CD4-positive, alpha-beta T cell treated with Interleukin-15 for 4 hours (primary cell): ENCODE measurements at regions not wholly inside any gene's neighbourhood (a gene's known extent, or its start where the extent isn't known, plus 50 kb on each side); places are given as distances from the start of the nearest gene placed in this dataset.

Source experiments
- DNase-seq: peaks from one replicate; pipeline ENCODE4 v3.0.0-alpha.2; 2020; ENCODE audit warnings: low spot score

DNA sequence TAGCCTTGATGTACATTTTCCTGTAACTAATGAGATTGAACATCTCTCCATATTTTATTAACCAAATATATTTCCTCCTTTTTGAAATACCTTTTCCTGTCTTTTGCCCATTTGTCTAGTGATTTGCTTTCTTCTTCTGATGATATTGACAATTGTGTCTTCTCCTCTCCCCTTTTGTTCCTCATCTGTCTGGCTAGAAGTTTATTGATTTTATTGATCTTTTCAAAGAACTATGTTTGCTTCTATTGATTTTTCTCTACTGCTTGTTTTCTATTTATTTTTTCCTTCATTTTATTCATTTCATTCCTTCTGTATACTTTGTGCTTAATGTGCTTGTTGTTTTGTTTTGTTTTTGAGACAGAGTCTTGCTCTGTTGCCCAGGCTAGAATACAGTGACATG lies 181.4 kb upstream of the SMIM23 start:
- DNase-seq = no peak

DNA sequence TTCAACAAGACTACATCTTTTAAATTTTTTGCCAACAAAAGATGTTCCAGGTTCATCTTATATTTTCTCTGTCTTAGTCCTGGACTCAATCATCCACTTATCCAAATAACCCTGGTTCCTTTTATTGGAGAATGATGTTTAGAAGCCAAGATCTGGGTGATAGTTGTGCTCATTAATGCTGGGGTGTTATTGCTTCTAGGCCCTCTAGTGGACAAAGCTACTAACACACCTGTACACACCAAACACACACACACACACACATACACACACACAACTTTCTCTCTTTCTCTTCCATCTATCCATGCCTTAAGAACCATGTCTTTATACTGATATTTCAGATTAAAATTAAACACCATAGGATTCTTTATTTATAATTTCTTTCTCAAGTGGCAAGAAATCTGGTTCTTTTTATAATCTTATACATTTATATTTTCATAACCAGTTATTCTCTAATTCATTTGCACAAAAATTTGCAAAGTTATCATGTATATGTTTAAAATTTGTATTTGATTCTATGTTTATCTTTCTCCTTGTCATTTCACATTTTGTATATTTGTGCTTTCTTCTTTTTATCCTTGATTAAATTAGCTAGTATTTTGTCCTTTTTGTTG lies 179.1 kb upstream of the SMIM23 start:
- no peak for DNase-seq

DNA sequence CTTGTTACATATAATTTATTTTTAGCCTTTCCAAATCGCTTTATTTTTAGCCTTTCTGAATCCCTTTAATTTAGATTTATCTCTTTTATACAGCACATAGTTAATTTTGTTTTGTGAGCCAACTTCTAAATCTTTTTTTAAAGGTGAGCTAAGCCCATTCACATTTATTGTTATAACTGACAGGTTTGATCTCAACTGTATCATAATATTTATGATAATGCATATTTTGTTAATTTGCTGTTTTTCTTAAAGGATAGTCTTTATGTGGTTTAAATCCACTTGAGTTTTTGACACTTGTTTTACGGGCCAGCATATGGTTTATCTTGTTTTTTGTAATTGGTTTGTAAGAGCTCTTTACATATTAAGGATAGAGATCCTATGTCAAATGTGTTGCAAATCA lies 177.8 kb upstream of the SMIM23 start:
- DNase-seq = no peak

DNA sequence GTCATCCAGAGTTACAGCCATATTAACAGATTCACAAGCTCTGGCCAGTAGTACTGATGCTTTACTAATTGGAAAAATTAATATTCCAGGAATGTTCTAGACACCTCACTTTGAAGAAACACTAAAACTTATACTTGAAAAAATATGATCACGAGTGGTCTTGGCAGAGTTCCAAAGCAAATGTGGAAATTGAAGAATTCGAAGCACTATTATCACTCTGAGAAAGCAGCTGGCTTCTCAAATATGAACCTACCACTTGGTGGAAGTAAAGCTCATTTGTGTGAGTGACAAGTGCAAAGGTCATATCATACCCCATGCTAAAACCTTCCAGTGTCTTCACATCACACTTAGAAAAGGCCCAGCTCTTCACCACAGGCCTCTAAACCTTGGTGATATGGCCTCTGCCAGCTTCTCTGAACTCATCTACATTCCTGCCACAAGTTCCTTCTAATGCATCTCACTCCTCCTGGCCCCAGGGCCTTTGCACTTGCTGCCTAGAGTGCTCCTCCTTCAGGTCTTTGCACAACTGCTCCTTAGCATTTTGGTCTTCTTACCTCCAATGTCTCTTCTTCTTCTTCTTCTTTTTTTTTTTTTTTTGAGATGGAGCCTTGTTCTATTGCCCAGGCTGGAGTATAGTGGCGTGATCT lies 175.7 kb upstream of the SMIM23 start:
- DNase-seq = no peak

DNA sequence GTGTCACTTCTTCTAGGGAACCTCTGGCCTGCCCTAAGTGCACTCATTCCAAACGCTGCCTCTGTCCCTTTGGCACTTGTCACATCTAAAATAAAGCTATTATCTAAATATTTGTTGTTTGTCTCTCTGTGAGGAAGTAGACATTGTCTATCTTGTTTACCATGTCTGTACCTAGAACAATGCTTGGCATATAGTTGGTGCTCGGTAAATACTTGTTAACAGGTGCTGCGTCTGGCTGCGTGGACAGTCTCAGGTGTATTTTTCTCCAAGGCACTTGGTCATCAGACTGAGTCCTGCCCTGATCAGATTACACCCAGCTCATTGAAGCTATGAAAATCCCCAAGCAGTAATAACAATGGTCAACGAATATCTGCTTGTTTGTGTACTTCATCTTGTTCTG lies 174.9 kb upstream of the SMIM23 start:
- DNase-seq = no peak

DNA sequence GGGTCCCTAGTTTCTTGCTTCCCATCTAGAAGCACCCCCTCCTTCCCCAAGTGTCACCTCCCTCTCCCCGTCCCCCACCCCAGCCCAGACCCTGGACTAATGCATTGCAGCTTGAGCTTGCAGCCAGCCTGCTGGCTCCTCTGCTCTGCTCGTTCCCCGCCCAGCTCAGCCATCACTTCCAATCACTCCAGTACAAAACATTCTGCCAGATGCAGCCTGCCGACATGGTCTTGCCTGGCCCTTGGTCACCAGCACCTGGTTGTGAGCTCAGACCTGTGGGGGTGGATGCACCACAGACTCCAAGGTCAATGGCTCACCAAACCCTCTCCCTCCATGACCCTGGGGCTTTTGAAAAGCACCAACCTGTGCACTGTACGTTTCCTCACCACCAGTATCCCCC lies 172.9 kb upstream of the SMIM23 start:
- no peak for DNase-seq

DNA sequence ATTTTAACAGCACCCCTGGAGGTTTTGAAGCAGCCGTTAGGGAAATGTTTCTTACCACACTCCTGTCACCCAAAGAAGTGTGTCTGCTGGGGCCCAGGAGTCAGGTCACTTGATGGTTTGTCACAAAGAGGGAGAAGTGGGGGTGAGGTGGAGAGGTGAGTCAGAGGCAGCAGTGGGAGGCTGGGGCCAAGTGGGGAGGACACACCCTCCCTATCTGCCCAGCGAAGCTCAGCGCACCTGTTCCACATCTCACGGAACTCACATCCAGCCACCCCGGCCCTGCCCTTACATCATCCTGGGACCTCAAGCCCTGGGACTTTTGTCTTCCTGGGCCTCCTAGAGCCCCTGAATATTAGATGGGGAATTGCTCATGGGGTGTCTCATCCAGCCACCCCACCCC lies 171.1 kb upstream of the SMIM23 start:
- no peak for DNase-seq

DNA sequence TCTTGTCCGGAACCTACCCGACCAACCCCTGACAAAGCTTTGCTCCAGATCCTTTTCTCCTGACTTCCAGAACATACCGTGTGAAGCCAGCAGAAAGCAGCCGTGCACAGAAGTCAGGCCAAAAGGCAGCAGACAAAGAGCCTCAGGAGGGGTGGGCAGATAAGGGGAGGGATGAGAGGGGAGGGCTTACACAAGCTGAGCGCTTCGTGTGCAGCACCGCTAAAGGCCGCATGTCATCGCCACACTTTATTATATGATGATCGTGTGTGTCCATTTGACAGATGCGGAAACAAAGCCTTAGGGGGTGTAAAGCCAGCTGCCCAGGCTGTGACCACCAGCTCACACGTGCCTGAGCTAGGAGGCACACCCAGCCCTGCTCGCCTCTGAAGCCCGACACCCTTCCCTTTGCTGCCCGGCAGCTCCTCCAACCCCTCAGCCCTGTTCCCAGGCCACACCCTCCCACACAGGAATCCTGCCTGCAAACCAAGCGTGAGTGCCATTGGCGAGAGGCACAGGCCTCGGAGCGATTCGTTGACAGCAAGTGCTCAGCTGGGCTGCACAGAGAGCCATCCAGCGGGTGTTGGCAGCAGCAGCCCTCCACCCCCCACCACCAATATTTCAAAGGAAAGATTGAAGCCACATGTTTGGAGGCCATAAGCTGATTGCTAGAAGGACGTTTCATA lies 170.5 kb upstream of the SMIM23 start:
- no peak for DNase-seq

DNA sequence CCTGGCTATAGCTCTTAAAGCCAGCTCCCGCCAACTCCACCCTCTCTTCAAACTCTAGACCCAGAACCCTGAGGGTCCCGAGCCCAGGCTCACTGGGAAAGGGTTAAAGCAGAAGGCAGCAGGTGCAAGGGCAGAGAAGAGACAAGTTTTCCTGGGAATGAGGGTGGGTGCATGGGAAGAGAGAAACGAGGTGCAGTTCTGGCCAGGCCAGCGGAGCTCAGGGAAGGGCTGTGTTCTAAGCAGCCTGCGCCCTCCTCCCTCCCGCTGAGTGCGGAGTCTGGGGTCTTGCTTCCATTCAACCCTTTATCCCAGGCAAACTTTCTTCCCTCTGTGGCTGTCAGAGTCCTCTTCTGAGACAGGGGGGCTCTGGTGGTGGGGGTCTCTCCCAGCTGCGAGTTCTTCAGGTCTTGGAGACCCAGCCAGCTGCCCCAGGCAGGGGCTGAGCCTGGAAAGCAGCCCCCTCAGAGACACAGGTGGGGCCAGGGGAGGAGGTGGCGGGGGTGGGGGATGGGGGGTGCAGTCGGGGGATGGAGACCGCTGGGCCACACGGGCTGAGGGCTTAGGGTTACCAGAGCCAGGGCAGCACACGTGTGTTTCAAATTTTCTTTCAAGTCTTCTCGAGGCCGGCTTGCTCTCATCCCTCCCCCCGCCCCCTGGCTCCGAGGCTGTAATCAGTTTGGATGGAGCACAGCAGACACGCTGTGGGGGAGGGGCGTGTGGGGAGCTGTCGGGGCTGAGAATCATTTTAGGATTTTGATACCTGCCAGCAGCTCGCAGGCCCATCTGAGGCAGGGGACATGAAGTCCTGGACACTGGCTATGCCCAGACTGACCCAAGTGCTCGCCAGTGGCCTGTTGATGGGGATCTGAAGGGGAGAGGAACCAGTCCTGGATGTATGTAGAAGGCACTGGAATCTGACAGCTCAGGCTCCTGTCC lies 169.6 kb upstream of the SMIM23 start:
- DNase-seq = no peak

DNA sequence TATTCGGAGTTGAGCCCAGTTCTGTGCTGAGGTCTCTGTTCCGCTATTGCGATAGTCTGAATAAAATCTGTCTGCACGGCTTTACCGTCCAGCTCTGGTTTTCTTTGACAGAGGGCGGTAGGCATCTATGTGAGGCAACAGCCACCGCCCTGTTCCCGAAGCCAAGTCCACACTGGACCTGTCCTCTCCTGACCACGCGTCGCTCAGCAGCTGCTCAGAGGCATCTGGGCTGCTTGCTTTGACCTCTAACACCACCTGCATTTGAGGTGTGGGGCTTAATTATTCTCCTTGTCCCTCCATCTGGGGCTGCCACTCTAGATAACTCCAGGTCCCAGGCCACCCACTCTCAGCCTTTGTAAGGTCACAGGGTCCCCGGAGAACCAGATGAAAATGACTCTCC lies 168.4 kb upstream of the SMIM23 start:
- DNase-seq = no peak

DNA sequence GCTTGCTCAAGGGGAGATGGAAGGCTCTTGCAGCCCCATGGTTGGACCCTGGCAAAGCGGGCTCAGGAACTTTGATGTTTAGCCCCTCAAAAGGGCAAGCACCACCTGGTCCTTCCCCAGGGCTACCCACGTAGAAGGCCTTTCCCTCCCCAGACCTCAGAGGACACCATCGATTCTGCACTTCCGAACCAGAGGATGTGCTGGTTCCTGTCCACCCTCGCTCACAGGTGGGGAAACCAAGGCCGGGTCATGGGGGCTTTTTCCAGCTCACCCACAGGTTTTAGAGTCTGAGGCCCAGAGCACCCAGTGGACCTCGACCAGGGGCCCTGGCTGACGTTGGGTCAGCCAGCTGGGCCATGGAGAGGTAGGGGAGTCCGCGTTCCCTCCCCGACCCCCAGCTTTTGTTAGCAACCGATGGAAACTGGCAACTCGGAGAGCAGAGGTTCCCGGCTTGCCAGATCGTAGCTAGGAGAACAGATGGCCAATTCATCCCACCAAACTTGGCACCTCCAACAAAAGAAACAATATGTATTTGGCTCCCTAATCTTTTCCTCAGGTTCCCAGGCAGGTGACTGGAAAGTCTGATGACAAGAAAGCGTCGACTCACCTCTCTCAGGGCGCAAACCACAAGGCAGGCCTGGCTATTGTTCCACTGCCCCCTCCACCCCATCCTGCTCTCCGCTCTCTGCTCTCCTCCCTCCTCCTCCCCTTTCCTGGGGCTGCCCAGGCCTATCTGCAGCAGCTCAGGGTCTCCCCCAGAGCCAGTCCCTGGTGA lies 167.6 kb upstream of the SMIM23 start:
- no peak for DNase-seq

DNA sequence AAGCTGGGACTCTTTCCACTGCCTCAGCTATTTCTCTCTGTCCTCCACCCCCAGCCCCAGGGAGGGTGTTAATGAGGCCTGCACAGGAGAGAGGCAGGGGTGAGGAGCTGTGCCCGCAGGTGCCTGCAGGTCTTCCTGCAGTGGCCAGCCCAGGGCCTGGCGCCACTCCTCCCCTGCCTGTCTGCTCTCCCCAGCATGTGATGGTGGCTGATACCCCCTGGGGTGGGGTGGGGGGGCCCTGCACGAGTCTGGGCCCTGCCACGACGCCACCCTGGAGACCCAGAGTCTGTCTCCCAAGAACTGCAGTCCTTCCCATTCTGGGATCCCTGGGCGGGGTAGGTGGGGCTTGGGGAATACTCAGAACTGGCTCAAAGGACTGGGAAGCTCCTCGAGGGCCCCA lies 166.4 kb upstream of the SMIM23 start:
- no peak for DNase-seq

DNA sequence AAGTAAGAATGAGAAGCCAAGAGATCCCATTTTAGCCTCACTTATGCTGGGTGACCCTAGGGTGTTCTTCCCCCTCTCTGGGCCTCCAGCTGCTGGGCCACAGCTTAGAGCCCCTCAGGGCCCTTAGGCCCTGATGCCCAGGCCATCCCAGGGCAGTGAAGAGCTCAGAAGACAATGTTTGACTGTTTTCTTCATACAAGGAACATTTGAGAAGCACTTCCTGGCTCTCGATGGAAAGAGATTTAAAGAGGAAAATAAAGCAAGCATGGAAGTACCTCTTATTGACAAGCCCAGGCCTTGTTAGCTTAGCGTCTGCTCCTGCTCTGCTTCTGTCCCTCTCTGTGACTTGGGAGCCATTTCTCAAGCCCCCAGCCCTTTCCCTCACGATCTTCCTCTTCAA lies 165.9 kb upstream of the SMIM23 start:
- DNase-seq = no peak

DNA sequence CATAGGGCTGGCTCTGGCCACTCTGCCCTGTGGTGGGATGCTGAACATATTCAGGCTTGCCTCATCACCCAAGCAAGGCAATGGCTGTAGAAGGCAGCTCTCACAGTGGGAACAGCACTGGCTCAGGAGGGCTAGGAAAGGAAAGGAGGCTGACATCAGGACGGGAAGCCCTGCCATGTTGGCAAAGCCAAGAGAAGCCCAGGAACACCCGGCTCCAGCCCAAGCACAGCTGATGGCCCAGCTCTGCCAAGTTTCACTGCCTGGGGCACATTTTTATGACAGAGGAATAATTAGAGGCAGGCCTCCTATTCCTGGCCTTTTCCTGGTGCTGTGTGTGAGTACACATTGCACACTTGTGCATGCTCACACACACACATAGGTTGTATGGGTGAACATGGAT lies 163.6 kb upstream of the SMIM23 start:
- DNase-seq = no peak

DNA sequence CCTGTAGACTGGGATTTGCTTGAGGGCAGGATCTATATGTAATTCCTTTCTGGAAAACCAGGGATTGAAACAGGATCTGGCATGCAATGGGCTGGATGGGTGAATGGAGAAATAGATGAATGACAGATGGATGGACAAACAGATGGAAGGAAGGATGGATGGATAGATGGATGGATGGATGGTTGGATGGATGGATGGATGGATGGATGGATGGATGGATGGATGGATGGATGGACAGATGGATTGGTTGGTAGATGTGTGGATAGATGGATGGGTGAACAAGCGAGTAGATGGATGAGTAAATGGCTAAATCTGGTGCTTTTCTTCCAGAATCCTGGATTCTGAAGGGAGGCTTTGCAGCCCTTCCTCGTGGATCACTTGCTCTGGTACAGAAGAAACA lies 162.5 kb upstream of the SMIM23 start:
- no peak for DNase-seq

DNA sequence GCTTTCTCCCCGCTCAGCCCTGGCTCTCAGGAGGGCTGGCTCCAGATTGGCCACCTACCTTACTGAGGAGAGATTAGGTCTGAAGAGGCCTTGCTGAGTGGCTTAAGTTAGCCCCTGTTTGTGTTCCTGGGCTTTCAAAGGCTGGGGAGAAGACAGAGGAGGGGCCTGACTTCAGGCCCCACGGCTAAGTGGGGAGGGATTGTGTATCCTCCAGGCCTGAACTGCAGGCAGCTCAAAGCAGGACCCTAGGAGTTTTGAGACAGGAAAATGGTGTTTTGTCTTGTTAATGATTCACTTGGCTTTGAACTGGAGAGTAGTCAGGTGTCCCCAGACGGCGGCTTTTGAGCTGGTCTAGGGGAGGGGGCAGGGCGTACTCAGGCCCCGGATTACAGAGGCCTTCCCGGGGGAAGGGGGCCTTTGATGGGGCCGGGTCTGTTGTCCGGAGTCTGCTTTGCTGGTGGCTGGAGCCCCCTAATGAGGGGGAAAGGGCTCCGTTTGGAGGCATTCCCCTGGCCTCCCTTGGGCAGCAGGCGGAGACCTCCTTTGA lies 162.0 kb upstream of the SMIM23 start:
- no peak for DNase-seq

DNA sequence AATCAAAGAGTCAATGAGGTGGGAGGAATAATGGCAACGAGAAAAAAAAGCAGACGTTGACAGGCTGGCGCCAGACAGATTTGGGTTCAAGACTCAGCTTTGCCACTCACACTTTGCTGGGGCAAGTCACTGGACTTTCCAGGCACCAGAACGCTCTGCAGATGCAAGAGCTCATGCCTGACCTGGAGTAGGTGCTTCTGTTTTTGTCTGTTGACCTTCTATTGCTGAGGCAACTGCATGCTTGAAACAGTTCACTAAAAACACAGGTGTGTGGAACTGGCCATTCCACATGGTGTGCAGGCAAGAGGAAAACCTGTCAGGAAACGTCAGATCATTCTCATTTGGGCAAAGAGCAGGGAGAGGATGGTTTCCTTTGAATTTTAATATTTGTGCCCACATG lies 161.2 kb upstream of the SMIM23 start:
- DNase-seq = no peak

DNA sequence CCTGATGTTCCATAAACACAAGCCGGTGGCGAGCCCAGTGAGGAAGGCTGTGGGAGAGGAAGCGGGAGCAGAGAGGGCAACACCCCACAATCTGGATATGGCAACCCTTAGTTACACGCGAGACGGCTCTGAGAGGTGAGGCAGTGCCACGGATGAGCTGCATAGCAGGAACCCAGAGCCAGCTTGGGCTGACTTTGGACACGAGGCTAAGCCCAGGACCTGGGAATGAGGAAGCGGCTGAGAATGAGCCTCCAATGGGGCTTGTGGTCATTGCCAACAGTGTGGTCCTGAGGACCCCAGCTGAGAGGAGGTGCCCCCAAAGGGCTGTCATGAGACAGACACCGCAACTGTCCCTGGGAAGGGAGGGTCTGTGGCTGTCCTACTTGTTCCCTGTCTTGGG lies 160.0 kb upstream of the SMIM23 start:
- DNase-seq = no peak

DNA sequence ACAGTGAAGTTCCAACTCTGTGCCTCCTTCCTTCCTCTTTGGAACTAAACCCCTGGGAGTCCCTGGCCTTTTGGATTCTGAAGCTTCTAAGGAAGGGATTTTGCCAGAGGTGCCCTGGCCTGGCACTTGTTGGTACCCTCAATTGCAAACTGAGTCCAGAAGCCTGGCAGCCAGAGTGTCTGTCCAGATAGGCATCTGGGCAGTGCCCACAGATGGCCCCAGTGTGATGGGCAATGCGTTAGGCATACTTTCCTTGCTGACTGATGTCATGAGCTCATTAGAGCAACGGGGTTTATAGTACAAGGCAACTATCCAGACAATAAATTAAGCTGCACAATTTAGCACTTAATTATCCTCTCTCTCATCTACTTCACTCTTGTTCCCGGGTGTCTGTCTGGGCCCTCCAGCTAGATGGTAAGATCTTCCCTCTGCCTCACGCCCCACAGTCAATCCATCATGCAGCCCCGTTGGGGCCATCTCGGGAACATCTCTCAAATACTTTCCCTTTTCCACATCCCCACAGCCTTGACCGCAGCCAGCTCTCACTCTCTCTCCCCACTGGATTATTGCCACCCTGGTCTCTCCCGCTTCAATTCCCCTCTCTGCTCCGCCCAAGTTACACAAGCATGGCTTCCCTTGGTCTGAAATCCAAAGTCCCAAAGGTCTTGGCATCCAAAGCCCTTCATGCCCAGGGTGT lies 157.5 kb upstream of the SMIM23 start:
- DNase-seq = no peak

DNA sequence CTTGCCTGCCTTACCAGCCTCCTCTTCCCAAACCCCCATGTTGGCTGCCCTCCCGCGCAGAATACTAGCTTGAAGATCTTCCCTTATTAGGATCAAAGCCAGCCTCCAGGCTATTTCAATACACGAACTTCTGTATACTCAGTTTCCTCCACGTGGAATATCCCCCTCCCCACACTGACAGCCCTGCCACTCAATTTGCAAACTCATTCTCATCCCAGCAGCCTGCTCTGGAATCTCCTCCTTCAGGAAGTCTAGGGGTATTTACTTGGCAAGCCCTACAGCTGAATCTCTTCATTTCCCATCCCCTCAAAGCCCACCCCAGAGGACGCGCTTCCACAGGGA lies 157.0 kb upstream of the SMIM23 start:
- no peak for DNase-seq

DNA sequence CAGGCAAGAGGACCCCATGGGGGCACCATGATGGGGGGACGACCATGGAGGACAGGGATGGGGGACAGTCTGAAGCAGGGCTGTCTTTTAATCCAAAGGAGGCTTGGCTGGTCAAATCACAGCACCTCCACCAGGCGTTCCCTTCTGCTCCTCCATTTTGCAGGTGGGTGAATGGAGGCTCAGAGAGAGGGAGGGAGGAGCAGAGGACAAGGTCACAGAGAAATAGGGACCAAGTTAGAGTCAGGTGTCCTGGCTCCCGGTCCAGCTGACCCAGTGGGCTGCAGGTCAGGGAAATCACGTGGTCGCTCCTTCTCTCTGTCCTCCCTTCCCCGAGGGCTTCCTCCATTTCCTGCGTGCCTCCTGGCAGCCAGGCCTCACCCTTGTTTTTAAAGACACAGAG lies 156.4 kb upstream of the SMIM23 start:
- no peak for DNase-seq
